ENCODE measurements at regions not wholly inside any gene's neighbourhood (a gene's known extent, or its start where the extent isn't known, plus 50 kb on each side); places are given as distances from the start of the nearest gene placed in this dataset.

DNA sequence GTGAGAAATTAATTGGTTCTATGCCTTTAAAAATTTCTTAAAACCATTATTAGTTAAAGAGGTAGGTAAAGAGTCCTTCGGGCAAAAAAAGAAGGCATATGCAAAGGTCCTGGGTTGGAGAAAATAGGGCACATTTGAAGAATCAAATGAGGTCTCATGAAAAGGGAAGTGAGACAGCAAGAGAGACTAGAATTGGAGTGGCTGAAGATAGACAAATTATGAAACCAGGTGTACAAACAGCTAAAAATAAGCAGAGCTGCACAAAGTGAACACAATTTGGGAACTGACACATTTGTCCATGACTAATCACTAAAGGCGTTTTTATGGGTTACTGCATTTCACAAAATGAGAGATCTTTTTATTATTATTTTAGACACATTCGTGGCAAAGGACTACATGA, 581.2 kb downstream of the PYDC2 start:
- H3K18ac ChIP-seq (ENCODE audit: low read depth in 1 of 2, low read length in 2 of 2), result no peak overlapping the region
- no peaks in the 10 kb centered on the region for H3K79me1 ChIP-seq (replicated peaks; ENCODE audit: low read length, poor library complexity, severe bottlenecking)
- no peak overlapping the region for H2AK5ac ChIP-seq (ENCODE audit: low read length, severe bottlenecking)
- H3K4me2 ChIP-seq (ENCODE audit: low read length, poor library complexity, severe bottlenecking), result no peak overlapping the region
- WGBS, result 92% methylated on average over 2 of the region's 3 CpGs
- H3K9me3 ChIP-seq (ENCODE audit: control insufficient read depth, low read length), result peaks cover 6% of the 10 kb centered on the region
- no peak overlapping the region for H4K8ac ChIP-seq (ENCODE audit: low read length)
- H3K4ac ChIP-seq (ENCODE audit: low read depth in 1 of 2, low read length in 2 of 2), result no peak overlapping the region
- H3K36me3 ChIP-seq (ENCODE audit: control insufficient read depth in 1 of 2, insufficient read depth in 2 of 2, low read depth in 1 of 2, low read length in 2 of 2), result no peaks in the 10 kb centered on the region
- no peak overlapping the region for H2BK120ac ChIP-seq (ENCODE audit: low read depth, low read length)
- H3K4me1 ChIP-seq (ENCODE audit: control insufficient read depth, insufficient read depth, low read depth, low read length), result no peaks in the 10 kb centered on the region
- H2BK12ac ChIP-seq (ENCODE audit: low read length in 2 of 2), result no peak overlapping the region
- H3K27ac ChIP-seq (ENCODE audit: low read length, poor library complexity, severe bottlenecking), result no peak overlapping the region
- no peak overlapping the region for H2BK5ac ChIP-seq (ENCODE audit: low read depth, low read length, poor library complexity, severe bottlenecking)
- H4K91ac ChIP-seq (ENCODE audit: low read length), result no peak overlapping the region
- no peak overlapping the region for H3K9ac ChIP-seq (ENCODE audit: low read length)
- DNase-seq, result no peak
- H2BK15ac ChIP-seq (ENCODE audit: low read depth, poor library complexity, severe bottlenecking), result no peak overlapping the region
- no peak overlapping the region for H2AFZ ChIP-seq (ENCODE audit: low read depth, low read length)
- H3K4me3 ChIP-seq (ENCODE audit: insufficient read depth in 1 of 2, low read depth in 1 of 2, low read length in 2 of 2), result no peak overlapping the region
- H3K14ac ChIP-seq (ENCODE audit: low read length in 2 of 2), result no peak overlapping the region
- no peaks in the 10 kb centered on the region for H3K27me3 ChIP-seq (ENCODE audit: control insufficient read depth in 1 of 2, insufficient read depth in 1 of 2, low read length in 2 of 2)
- no peak overlapping the region for H3K23ac ChIP-seq (ENCODE audit: low read length in 2 of 2)

DNA sequence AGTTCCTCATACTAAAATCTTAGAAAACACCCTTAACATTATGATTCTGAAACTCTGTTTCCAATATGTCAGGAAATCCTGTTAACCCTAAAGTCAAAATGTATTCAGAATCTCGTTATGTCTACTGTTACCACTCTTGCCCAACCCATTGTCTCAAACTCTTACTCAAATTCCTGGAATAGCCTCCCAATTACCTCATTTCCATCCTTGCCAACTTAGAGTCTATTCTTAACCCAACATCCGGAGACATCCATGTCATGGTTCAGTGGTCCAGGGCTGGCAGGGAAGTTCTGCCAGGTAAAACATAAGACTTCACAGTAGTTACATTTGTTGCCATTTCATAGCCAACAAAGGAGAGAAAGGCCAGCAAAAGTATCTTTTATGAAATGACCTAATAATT, 593.9 kb downstream of the PYDC2 start:
- Histone ChIP-seq H3K9me3 (ENCODE audit: control insufficient read depth, low read length) (no peaks in the 10 kb centered on the region), H4K8ac (ENCODE audit: low read length) (no peak overlapping the region), H2BK15ac (ENCODE audit: low read depth, poor library complexity, severe bottlenecking) (no peak overlapping the region), H3K4me1 (ENCODE audit: control insufficient read depth, insufficient read depth, low read depth, low read length) (no peaks in the 10 kb centered on the region), H2BK120ac (ENCODE audit: low read depth, low read length) (no peak overlapping the region), H3K36me3 (ENCODE audit: control insufficient read depth in 1 of 2, insufficient read depth in 2 of 2, low read depth in 1 of 2, low read length in 2 of 2) (no peaks in the 10 kb centered on the region), H3K27me3 (ENCODE audit: control insufficient read depth in 1 of 2, insufficient read depth in 1 of 2, low read length in 2 of 2) (no peaks in the 10 kb centered on the region), H2AFZ (ENCODE audit: low read depth, low read length) (no peak overlapping the region), H2AK5ac (ENCODE audit: low read length, severe bottlenecking) (no peak overlapping the region), H4K91ac (ENCODE audit: low read length) (no peak overlapping the region), H3K79me1 (replicated peaks; ENCODE audit: low read length, poor library complexity, severe bottlenecking) (no peaks in the 10 kb centered on the region), H3K4me3 (ENCODE audit: insufficient read depth in 1 of 2, low read depth in 1 of 2, low read length in 2 of 2) (no peak overlapping the region), H2BK5ac (ENCODE audit: low read depth, low read length, poor library complexity, severe bottlenecking) (no peak overlapping the region), H3K9ac (ENCODE audit: low read length) (no peak overlapping the region), H3K4ac (ENCODE audit: low read depth in 1 of 2, low read length in 2 of 2) (no peak overlapping the region), H3K18ac (ENCODE audit: low read depth in 1 of 2, low read length in 2 of 2) (no peak overlapping the region), H3K14ac (ENCODE audit: low read length in 2 of 2) (no peak overlapping the region), H3K23ac (ENCODE audit: low read length in 2 of 2) (no peak overlapping the region), H2BK12ac (ENCODE audit: low read length in 2 of 2) (no peak overlapping the region), H3K4me2 (ENCODE audit: low read length, poor library complexity, severe bottlenecking) (no peak overlapping the region), H3K27ac (ENCODE audit: low read length, poor library complexity, severe bottlenecking) (no peak overlapping the region)
- WGBS, result 89% methylated on average over 2 of the region's 2 CpGs
- no peak for DNase-seq

DNA sequence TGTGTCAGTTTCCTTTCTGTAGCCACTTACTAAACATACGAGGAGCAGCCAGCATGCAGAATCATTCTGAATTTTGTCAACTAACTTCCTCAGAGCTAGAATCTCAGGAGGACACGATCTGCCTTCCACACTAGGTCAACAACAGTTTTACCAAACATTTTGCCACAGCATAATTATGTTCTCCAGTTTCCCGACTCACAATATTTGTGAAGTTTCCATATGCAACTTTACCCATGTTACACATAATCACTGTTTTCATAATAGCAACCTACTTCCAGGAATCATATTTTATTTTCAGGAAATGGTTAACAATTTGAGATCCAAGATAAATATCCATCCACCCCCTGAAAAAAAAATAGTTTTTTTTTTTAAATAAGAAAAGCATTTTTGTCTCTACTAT, 595.0 kb downstream of the PYDC2 start:
- no peaks in the 10 kb centered on the region for H3K79me1 ChIP-seq (replicated peaks; ENCODE audit: low read length, poor library complexity, severe bottlenecking)
- no peak overlapping the region for H3K4ac ChIP-seq (ENCODE audit: low read depth in 1 of 2, low read length in 2 of 2)
- H3K27me3 ChIP-seq (ENCODE audit: control insufficient read depth in 1 of 2, insufficient read depth in 1 of 2, low read length in 2 of 2), result no peaks in the 10 kb centered on the region
- H3K9me3 ChIP-seq (ENCODE audit: control insufficient read depth, low read length), result no peaks in the 10 kb centered on the region
- no peak overlapping the region for H2BK5ac ChIP-seq (ENCODE audit: low read depth, low read length, poor library complexity, severe bottlenecking)
- H3K9ac ChIP-seq (ENCODE audit: low read length), result no peak overlapping the region
- no peak overlapping the region for H3K4me3 ChIP-seq (ENCODE audit: insufficient read depth in 1 of 2, low read depth in 1 of 2, low read length in 2 of 2)
- 69% methylated on average over 3 of the region's 3 CpGs for WGBS
- H4K91ac ChIP-seq (ENCODE audit: low read length), result no peak overlapping the region
- no peak overlapping the region for H2BK15ac ChIP-seq (ENCODE audit: low read depth, poor library complexity, severe bottlenecking)
- no peak overlapping the region for H3K4me2 ChIP-seq (ENCODE audit: low read length, poor library complexity, severe bottlenecking)
- H2BK120ac ChIP-seq (ENCODE audit: low read depth, low read length), result no peak overlapping the region
- H4K8ac ChIP-seq (ENCODE audit: low read length), result no peak overlapping the region
- no peak for DNase-seq
- H2AFZ ChIP-seq (ENCODE audit: low read depth, low read length), result no peak overlapping the region
- no peak overlapping the region for H2BK12ac ChIP-seq (ENCODE audit: low read length in 2 of 2)
- no peak overlapping the region for H3K14ac ChIP-seq (ENCODE audit: low read length in 2 of 2)
- no peaks in the 10 kb centered on the region for H3K4me1 ChIP-seq (ENCODE audit: control insufficient read depth, insufficient read depth, low read depth, low read length)
- no peak overlapping the region for H3K18ac ChIP-seq (ENCODE audit: low read depth in 1 of 2, low read length in 2 of 2)
- H2AK5ac ChIP-seq (ENCODE audit: low read length, severe bottlenecking), result no peak overlapping the region
- no peak overlapping the region for H3K27ac ChIP-seq (ENCODE audit: low read length, poor library complexity, severe bottlenecking)
- H3K36me3 ChIP-seq (ENCODE audit: control insufficient read depth in 1 of 2, insufficient read depth in 2 of 2, low read depth in 1 of 2, low read length in 2 of 2), result no peaks in the 10 kb centered on the region
- no peak overlapping the region for H3K23ac ChIP-seq (ENCODE audit: low read length in 2 of 2)

DNA sequence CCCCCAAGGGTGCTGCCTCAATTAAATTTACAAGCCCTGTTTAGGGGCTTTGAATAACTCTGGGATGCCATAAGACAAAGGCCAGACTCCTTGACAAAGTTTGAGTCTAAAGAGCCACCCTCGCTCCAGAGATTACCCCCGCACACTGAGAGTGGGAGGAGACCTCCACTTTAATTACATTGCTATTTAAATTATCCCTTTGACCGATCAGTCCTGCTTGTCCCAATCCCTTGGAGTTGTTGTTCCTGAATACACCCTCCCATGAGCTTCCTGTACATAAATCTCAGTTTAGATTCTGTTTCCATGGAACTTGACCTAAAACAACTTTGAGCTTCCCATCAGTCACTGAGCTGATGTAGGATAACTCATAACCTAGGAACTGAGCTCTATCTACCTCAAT, 596.3 kb downstream of the PYDC2 start:
- H3K9me3 ChIP-seq (ENCODE audit: control insufficient read depth, low read length), result no peaks in the 10 kb centered on the region
- H3K79me1 ChIP-seq (replicated peaks; ENCODE audit: low read length, poor library complexity, severe bottlenecking), result no peaks in the 10 kb centered on the region
- H3K4me2 ChIP-seq (ENCODE audit: low read length, poor library complexity, severe bottlenecking), result no peak overlapping the region
- H3K4me1 ChIP-seq (ENCODE audit: control insufficient read depth, insufficient read depth, low read depth, low read length), result no peaks in the 10 kb centered on the region
- no peak overlapping the region for H2BK12ac ChIP-seq (ENCODE audit: low read length in 2 of 2)
- no peak overlapping the region for H3K4me3 ChIP-seq (ENCODE audit: insufficient read depth in 1 of 2, low read depth in 1 of 2, low read length in 2 of 2)
- H3K27me3 ChIP-seq (ENCODE audit: control insufficient read depth in 1 of 2, insufficient read depth in 1 of 2, low read length in 2 of 2), result no peaks in the 10 kb centered on the region
- H3K18ac ChIP-seq (ENCODE audit: low read depth in 1 of 2, low read length in 2 of 2), result no peak overlapping the region
- WGBS, result 81% methylated on average over 3 of the region's 3 CpGs
- H2AFZ ChIP-seq (ENCODE audit: low read depth, low read length), result no peak overlapping the region
- H2BK15ac ChIP-seq (ENCODE audit: low read depth, poor library complexity, severe bottlenecking), result no peak overlapping the region
- no peak overlapping the region for H2BK5ac ChIP-seq (ENCODE audit: low read depth, low read length, poor library complexity, severe bottlenecking)
- no peaks in the 10 kb centered on the region for H3K36me3 ChIP-seq (ENCODE audit: control insufficient read depth in 1 of 2, insufficient read depth in 2 of 2, low read depth in 1 of 2, low read length in 2 of 2)
- H3K27ac ChIP-seq (ENCODE audit: low read length, poor library complexity, severe bottlenecking), result no peak overlapping the region
- no peak for DNase-seq
- H4K8ac ChIP-seq (ENCODE audit: low read length), result no peak overlapping the region
- H2BK120ac ChIP-seq (ENCODE audit: low read depth, low read length), result no peak overlapping the region
- H3K9ac ChIP-seq (ENCODE audit: low read length), result no peak overlapping the region
- H3K14ac ChIP-seq (ENCODE audit: low read length in 2 of 2), result no peak overlapping the region
- no peak overlapping the region for H3K4ac ChIP-seq (ENCODE audit: low read depth in 1 of 2, low read length in 2 of 2)
- no peak overlapping the region for H3K23ac ChIP-seq (ENCODE audit: low read length in 2 of 2)
- peak overlapping the region; percentile 31 for H2AK5ac ChIP-seq (ENCODE audit: low read length, severe bottlenecking)
- H4K91ac ChIP-seq (ENCODE audit: low read length), result no peak overlapping the region

All from mesenchymal stem cell (in vitro differentiated cells and primary cell).